ENCODE measurements at regions not wholly inside any gene's neighbourhood (a gene's known extent, or its start where the extent isn't known, plus 50 kb on each side); places are given as distances from the start of the nearest gene placed in this dataset.

DNA sequence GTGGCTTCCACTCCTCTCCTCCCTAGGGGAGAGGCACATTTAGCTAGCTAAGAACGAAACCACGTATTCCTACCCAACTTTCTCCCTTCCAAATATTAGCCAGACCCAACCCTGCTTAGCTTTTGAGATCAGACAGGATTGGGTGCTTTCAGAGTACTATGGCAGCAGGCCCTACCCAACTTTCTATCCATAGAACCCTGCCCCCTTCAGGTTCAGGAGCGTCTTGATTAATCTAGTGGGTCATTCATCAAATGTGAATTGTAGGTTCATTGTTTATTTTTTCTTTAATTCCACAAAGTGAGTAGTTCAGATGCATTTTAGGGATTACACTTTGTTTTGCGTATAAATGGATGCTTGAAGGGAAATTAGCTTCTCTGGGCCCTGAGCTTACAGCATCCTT, 188.3 kb downstream of the MIB1 start:
- Mint-ChIP-seq H3K4me1 (peaks cover 9% of the 10 kb centered on the region), H3K9me3 (no peaks in the 10 kb centered on the region), H3K4me3 (no peak overlapping the region), H3K27ac (no peak overlapping the region), H3K27me3 (ENCODE audit: low read depth) (peaks cover 11% of the 10 kb centered on the region), H3K36me3 (ENCODE audit: low read depth) (no peaks in the 10 kb centered on the region)
- TF ChIP-seq, protein P1, sequence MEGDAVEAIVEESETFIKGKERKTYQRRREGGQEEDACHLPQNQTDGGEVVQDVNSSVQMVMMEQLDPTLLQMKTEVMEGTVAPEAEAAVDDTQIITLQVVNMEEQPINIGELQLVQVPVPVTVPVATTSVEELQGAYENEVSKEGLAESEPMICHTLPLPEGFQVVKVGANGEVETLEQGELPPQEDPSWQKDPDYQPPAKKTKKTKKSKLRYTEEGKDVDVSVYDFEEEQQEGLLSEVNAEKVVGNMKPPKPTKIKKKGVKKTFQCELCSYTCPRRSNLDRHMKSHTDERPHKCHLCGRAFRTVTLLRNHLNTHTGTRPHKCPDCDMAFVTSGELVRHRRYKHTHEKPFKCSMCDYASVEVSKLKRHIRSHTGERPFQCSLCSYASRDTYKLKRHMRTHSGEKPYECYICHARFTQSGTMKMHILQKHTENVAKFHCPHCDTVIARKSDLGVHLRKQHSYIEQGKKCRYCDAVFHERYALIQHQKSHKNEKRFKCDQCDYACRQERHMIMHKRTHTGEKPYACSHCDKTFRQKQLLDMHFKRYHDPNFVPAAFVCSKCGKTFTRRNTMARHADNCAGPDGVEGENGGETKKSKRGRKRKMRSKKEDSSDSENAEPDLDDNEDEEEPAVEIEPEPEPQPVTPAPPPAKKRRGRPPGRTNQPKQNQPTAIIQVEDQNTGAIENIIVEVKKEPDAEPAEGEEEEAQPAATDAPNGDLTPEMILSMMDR (IDR thresholded peaks at IDR 0.05; ENCODE audit: unreplicated experiment in 3 of 3), result no peak

DNA sequence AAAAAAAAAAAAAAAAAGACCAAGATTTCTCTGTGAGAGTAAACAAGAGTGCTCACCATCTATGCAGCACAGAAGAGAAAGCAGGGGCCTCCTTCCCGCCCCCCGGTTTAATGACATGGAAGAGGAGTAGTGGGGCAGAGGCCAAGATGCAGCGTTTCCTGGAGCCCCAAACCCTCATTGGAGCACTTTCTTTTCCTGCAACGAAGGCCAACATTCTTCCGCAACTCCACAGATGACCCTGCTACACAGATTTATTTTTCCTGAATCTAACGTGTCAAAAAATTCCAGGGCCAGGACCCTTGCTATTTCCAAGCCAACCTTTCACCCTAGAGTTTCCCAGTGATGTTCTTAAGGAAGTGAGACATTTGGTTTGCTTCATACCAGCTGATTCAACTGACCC, 189.6 kb downstream of the MIB1 start:
- no peaks in the 10 kb centered on the region for H3K36me3 Mint-ChIP-seq (ENCODE audit: low read depth)
- peaks cover 9% of the 10 kb centered on the region for H3K4me1 Mint-ChIP-seq
- H3K4me3 Mint-ChIP-seq, result no peak overlapping the region
- no peak overlapping the region for H3K27ac Mint-ChIP-seq
- H3K27me3 Mint-ChIP-seq (ENCODE audit: low read depth), result peaks cover 17% of the 10 kb centered on the region
- TF ChIP-seq, protein P1 (IDR thresholded peaks at IDR 0.05; ENCODE audit: unreplicated experiment in 3 of 3), result no peak
- H3K9me3 Mint-ChIP-seq, result no peaks in the 10 kb centered on the region

DNA sequence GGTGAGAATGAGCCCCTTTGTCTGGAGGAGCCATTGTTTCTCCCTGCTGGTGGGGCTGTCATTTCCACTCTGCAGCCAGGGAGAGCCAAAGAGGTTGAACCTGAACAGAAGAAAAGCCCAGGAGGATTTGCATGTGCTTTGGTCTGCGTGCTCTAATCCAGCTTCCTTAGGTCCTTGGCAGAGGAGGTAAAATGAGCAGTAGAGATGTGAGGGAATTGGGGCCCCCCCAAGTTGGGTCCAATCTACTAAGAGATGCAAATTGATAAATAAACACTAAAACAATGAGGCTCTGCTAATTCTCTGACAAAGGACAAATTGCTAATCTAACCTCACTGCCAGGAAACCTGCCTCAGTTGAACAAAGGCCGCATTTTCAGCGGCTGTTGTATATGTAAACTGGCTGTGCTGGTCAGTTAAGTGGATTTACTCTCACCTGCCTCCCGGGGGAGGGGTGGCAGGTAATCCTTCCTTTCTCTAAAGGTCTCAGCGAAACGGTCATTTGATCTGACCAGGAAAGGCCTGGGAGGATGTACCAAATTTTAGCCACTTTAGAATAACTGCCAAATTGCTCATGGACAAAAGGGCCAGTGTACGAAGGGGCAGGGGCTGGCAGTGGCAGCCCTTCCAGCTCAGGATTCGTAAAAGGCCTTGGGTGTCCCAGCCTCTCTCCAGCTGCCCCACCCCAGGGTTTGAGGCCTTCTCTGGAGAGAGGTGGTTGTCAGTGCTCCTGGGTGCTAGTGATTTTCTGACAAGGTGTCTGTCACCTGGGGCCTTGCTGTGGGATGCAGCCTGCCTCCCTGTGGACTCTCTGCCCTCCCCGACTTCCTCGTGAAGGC, 193.6 kb downstream of the MIB1 start:
- H3K4me1 Mint-ChIP-seq, result peaks cover 9% of the 10 kb centered on the region
- H3K9me3 Mint-ChIP-seq, result peaks cover 5% of the 10 kb centered on the region
- peaks cover 11% of the 10 kb centered on the region for H3K27me3 Mint-ChIP-seq (ENCODE audit: low read depth)

DNA sequence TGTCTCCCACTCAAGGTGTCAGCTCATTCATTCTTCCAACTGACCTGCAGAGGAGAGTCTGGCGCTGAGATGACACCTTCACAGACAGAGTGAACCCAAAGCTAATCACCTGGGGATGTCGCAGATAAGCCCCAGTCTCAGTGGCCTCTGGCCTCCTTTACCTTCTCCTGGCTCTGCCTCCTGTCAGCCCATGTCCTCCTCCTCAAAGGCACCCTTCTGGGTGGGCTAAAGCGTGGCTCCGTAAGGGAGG, 194.1 kb downstream of the MIB1 start:
- H3K4me1 Mint-ChIP-seq, result peaks cover 9% of the 10 kb centered on the region

More for the DNA sequence above, 193.6 kb downstream of the MIB1 start:
- Mint-ChIP-seq H3K27ac (no peak overlapping the region), H3K4me3 (no peak overlapping the region), H3K36me3 (ENCODE audit: low read depth) (no peaks in the 10 kb centered on the region)
- TF ChIP-seq, protein P1 (IDR thresholded peaks at IDR 0.05; ENCODE audit: unreplicated experiment in 3 of 3), result no peak

DNA sequence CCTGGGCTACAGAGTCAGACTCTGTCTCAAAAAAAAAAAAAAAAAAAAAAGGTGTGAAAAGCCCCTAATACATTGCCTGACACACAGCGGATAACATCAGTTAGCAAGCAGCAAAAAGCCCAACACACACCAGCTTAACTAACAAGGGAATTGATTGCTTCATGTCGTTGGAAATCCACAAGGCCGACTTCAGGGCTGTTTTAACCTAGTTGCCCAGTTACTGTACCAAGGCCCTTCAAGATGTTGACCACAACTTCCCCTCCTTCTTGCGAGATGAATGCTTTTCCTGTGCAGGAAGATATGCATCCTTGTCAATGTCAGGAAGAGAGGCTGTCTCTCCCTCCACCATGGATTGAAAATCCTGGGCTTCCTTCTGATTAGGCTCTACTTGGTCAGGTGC, 202.9 kb downstream of the MIB1 start:
- H3K9me3 Mint-ChIP-seq, result no peaks in the 10 kb centered on the region
- no peak overlapping the region for H3K4me3 Mint-ChIP-seq
- H3K27ac Mint-ChIP-seq, result no peak overlapping the region
- H3K36me3 Mint-ChIP-seq (ENCODE audit: low read depth), result no peaks in the 10 kb centered on the region
- TF ChIP-seq, protein P1 (IDR thresholded peaks at IDR 0.05; ENCODE audit: unreplicated experiment in 3 of 3), result no peak
- no peaks in the 10 kb centered on the region for H3K4me1 Mint-ChIP-seq
- H3K27me3 Mint-ChIP-seq (ENCODE audit: low read depth), result peaks cover 14% of the 10 kb centered on the region

More for the DNA sequence above, 194.1 kb downstream of the MIB1 start:
- TF ChIP-seq, protein P1 (IDR thresholded peaks at IDR 0.05; ENCODE audit: unreplicated experiment in 3 of 3), result no peak
- no peaks in the 10 kb centered on the region for H3K36me3 Mint-ChIP-seq (ENCODE audit: low read depth)
- no peak overlapping the region for H3K4me3 Mint-ChIP-seq
- peaks cover 11% of the 10 kb centered on the region for H3K27me3 Mint-ChIP-seq (ENCODE audit: low read depth)
- H3K27ac Mint-ChIP-seq, result no peak overlapping the region
- peaks cover 5% of the 10 kb centered on the region for H3K9me3 Mint-ChIP-seq
